HG03565 (cell line): ENCODE measurements at regions not wholly inside any gene's neighbourhood (a gene's known extent, or its start where the extent isn't known, plus 50 kb on each side); places are given as distances from the start of the nearest gene placed in this dataset.
"Not testable (repeated sequence)": the region's sequence is repeated elsewhere in the genome, so short reads cannot be mapped to it uniquely, and the experiment has no call there.

Experiments
- ATAC-seq: cut with Tn5 transposase; IDR thresholded peaks from one replicate; pipeline ENCODE4 v1.9.1; 2021; ENCODE audit warnings: mild to moderate bottlenecking, moderate library complexity; ENCODE audit not compliant: unreplicated experiment

DNA sequence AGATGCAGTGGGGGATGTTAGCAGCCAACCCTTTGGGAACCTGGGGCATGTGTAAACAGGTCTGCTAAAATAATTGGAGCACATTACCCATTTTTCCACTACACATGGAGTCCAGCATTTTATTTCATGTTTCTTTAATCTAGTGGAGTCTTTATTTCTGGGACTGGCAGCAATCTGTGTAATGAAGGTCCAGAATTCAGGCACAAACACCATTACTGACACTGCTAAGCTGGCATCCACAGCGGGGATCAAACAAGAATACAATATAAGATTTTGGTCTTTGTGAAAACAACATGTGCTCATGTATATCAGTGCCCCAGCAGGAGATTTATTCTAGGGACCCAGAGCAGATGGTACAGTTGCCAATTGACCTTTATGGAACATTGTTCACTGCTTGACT, 1587.0 kb upstream of the PRR20A start:
- ATAC-seq, result no peak

DNA sequence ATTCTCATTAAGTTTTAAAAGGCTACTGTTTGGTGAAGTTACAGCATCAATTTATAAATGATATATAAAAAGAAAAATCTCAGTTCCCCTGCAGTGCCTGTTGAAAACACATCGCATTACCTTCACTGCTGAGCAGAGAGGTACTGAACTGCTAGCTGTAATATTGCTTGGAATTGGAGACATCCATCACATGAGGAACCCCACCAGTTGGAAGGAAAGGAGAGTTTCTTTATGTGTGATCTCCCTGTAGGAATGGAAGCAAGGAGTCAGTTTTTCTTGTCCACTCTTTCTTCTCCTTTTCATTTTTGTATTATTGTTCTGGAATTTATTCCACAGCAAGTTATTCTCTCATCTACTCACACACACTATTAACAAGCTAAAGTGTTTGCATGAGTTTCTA, 1586.0 kb upstream of the PRR20A start:
- ATAC-seq, result no peak

DNA sequence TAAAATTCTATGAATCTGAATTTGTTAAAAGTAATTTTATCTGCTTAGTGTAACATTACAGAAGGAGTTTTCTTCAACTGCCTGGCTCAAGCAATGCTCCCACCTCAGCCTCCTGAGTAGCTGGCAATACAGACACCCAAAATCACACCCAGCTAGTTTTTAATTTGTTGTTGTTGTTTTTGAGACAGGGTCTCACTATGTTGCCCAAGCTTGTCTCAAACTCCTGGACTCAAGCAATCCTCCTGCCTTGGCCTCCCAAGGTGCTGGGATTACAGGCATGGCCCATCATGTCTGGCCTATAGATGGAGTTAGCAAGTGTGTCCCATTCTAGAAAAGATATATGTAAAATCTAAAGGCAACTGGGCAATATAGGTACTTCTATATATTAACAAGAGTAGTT, 1580.4 kb upstream of the PRR20A start:
- ATAC-seq, result no peak

DNA sequence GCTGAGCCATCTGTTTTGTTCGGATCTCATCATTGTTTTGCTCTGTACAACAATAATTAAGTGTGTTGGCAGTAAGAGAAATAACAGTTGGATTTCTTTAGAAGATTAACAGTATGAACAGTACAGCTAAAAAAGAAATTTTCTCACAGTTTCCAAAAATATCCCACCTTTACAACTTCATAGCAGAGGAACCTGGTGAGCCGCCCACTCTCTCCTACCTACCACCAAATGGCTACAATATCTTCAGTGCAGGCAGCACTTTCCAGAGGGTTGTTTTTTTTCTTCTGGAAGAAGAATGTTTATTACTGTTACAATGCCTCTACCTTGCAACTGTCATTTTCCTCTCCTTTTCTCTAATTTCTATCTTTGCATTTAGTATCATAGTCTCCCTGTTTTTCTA, 1577.5 kb upstream of the PRR20A start:
- no peak for ATAC-seq

DNA sequence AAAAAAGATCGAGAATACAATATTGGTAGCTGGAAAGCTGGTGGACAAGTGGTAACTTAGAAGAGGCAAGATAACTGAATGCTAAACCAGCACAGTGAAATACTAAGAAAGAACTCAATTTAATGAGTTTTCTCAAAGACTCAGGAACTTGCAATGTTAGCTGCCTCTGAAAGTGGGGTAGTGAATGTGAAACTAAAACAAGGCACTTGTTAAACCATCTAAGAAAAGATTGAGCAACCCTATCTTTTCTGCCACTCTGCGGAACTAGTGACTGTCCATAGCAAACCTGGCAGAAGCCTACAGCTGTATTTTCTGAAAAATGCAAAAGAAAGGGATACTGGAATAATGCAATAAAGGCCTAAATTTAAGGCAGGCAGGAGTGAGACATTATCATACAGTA, 1574.4 kb upstream of the PRR20A start:
- ATAC-seq, result no peak

DNA sequence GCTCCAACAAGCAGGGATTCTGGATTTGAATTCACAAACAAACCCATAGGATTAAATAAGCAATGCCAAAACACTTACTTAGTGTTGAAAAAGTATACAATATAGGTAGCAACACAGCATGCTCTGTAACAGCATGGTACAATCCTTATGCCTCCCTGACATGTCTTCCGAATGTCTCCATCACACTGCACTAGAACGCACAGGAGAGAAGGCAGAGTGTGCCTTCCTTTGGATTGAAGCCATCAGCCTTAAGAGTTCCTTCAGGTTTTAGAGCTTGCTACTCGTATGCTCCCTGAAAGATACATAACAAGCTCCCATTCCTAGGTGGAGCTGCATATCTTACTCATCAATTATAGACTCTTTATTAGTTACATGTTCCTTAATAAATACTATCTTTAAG, 1573.9 kb upstream of the PRR20A start:
- no peak for ATAC-seq

DNA sequence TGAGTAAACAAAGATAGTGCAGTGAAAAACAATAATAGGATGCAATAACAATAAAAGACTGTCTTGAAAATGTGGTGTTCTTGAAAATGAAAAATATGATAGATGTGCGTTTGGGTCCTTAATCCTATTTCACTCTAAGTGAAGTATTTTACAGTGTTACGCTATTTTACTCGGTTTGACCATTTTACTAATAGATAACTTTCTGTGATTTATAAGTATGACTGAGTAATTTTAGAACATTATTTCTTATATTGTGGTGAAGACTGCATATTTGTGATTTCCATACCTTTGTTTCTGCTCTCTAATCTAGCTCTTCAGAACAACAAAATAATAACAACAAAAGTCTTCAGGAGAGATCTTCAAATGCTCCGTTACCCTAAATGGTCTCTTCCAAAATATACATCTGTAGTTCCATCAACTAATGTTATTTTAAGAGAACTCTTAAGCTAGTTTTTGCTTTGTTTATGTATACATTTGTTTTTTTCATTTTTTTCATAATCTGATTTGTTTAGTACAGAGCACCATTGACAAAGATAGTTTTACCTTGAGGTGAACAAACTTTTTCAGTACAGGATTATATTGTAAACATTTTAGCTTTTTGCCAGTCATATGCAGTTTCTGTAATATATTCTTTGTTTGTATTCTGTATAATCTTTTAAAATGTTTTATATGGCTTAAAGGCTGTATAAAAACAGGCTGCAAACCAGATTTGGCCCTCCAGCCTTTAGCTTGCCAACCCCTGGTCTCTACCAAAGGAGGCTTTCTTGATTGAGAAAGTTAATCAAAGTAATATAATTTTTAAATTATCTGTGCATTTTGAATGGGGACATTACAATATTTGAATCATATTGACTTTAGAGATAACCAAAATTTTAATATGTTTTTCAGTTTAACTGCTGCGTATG, 1572.7 kb upstream of the PRR20A start:
- ATAC-seq, result no peak

DNA sequence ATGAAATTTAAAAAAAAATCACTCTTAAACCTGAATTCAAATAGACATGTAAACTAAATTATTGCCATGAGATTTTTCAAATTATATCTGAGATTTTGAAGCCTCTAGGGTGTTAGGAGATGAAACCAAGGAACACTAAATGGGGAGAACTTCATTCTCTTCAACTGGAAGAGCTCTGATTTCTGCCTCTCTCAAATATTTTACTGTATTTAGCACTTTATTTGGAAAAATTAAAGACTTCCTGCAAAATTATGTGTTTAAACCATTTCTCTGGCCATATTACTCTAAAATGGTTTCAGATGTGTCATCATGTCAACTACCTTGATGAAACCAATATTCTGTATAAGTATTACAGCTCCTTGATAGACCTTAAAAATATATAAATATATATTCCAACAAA, 1571.6 kb upstream of the PRR20A start:
- ATAC-seq, result no peak

DNA sequence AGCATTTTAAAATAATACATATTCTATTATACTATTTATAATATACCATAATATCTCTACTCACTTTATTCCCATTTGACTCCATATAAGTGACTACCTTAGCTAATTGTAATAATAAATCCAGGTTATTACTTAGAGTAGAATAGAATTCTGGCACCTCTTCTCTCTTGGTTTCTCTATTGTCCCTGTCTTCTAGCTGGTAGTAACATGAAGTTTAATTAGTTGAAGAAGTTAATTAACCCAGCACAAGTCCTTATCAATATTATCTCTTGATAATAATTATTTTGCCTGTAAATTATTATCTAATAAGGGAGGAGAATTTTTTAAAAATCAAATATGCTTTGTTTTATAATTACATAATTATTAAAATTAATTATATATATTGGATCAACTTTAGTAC, 1571.2 kb upstream of the PRR20A start:
- ATAC-seq, result no peak

DNA sequence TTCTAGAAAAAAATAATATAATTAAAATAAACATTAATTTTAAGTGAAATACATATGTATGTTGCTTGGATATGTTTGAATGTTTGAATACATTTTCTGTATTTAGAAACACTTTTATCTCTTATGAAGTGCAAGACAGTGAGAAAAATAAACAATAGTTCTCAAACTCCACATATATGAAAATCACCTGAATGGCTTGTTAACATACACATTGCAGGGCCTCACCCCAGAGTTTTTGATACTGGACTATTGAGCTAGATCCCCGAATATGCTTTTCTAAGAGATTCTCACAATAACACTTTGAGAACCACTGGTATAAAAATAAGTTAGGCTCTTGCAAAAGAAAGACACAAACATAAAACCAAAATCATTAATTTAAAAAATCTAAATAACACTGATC, 1570.3 kb upstream of the PRR20A start:
- ATAC-seq, result no peak

DNA sequence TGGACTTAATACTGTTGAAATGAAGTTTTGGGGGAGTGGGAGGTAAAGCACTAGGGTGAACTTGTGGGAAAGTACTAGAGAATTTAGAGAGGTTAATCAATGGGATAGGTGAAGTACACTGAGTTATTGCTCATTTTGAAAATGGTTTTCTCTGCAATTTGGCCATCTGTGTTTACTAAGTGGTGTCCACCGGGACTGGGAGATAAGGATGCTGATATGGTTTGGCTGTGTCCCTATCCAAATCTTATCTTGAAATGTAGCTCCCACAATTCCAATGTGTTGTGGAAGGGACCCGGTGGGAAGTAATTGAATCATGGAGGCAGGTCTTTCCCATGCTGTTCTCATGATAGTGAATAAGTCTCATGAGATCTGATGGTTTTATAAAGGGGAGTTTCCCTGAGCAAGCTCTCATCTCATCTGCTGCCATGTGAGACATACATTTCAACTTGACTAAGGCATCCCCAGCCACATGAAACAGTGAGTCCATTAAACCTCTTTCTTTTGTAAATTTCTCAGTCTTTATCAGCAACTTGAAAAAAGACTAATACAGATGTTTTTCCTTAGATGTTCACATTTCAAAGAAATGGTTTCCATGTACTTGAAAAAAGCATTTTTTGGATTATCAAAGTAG, 1569.4 kb upstream of the PRR20A start:
- no peak for ATAC-seq

DNA sequence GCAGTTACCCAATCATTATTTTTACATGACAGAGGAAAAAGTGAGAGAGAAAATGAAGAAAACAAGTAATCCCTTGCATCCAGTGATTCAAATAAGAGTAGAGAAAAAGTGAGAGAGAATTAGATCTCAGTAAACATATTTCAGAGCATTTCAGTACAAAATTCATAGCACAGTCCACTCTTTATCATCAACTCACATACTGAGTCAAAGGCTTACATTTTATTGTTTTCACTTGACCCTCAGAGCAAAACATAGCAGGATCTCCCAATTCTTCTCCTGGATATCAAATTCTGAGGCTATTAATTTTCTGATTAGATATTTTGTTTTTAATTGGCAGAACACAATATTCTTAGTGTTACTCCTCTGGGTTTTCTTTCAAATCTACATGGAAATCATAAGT, 1568.3 kb upstream of the PRR20A start:
- ATAC-seq, result no peak

DNA sequence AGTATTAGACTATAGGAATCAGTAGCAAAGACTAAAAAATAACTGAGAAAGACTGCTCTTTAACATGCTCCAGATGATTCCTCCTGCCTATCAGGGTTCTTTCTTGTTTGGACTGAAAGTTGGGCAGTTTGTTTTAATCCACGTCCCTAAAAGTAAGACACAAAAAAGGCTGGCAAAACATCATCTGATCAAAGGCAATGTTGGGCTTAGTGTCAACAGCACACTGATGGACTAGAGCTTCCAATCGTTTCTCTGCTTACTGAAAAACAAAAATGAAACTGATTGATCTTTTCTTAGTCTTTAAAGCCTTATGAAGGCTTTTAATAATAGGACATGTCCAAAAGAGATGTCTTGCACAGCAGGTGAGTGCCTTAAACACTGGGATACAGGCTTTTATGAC, 1567.9 kb upstream of the PRR20A start:
- ATAC-seq, result no peak

DNA sequence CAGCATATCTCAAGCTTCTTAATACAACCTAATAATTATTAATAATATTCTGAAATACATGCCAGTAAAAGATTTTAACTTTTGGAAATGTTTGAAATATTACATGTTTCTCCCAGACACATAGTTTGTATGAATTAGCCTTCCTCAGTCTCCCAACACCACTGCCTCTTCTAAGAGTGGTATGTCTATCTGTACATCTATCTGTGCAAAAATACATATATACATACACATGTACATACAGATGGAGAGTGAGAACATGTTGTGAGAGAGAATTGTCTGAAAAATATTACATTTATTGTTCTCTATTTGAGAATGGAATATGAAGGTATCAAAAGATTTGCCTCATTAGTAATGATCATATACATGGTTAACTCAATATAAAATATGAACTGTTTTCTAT, 1567.2 kb upstream of the PRR20A start:
- no peak for ATAC-seq

DNA sequence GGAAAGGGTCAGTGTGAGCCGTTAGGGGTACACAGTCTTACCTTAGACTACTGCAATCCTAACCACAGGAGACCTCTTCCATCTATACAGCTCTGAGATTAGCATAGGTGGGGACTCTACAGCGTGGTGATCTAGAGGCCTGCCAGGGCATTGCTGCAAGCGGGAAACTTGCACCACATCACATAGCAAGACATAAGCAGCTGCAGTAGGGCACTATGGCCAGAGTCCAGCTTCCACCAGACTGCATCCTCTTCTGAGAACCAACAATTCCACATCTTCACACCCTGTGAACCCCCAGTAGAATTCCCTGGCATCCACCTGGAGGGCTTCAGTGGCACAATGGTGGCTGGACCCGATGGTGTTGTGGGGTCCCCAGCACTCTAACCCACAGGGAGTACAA, 1564.3 kb upstream of the PRR20A start:
- ATAC-seq, result no peak

DNA sequence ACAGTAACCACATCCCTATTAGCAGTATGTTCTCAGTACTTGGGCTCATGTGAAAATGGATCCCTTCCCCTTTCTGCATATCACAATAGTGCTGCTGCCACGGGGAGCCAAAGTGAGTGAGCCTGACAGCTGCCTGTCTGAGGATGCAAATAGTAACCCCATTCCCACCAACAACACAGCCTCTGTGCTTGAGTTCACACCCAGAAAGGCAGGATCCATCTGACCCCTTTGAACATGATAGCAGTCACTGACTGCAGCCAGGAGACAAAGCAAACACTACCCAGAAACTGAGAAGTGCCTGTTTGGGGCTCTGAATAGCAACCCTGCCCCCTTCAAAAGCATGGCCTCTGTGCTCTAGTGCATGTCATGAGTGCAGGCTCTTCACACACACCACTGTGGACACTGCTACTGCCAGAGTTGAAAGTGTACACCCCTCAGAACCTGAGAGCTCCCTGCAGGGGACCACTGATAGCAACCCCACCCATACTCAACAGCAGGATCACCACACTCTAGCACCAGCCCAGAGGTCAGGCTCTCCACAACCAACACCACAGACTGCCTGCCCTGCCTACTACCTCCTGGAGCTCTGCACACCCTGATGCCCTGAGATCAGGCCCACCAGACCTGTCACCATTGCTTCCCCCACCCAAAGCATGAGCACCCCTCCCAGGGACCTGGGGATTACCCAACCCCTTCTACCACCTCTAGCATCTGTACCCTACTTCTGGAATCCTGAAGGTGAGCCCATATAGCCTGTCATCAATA, 1563.5 kb upstream of the PRR20A start:
- no peak for ATAC-seq

DNA sequence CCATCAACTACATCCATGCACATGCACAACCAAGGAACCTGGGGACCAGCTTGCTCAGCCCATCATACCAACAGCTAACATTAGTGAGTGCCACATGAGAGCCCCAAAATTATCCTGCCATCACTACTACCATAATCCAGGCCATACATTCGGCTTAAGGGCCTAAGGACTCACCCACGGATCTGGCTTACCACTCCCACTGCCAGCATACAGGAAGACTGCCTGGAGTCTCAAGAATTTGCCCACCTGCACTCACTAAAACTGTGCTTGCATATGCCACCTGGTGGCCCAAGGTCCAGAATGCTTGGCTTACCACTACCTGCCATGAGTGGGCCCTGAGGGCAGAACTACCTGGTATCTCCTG, 1562.9 kb upstream of the PRR20A start:
- no peak for ATAC-seq

DNA sequence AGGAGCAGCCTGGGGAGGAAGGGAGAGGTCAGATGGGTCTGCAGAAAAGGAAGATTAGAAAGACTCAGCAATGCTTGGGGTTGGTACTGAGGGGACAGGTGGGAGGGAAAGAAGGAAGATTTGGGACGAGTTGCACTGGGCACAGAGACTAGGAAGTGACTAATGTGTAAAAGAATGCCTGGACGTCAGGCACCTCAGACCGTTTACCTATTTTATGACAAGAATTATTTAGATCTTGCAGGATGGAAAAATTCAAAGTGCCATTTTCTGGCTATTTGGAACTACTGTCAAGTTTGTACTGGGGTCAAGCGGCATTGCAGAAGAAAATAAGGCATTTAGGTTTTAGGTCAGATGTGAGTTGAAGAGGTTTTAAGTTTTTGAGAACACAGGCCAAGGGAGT, 1558.4 kb upstream of the PRR20A start:
- not testable (repeated sequence) for ATAC-seq

DNA sequence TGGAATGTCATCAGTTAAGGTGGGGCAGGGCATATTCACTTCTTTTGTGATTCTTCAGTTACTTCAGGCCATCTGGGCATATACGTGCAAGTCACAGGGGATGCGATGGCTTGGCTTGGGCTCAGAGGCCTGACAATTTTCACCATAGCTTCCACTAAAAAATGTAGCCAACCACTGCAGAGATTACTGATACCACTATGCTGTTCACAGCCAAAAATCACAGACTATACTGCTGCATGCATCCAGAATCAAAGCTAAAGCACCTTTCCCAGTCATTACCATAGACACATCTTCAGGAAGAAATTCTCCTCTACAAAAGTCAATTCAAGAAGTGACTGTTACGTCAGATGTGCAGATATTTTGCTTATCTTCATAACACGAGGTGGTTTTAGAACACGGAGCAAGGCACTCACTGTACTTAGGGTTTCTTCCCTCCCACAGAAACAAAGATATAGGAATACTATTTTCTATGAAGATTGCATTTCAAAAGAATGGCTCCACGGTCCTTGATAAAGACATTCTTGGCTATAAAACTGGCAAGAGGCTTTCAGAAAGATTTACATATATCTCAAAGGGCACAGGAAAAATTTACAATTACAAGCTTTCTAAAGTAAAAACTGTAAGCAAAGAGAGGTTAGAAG, 1556.6 kb upstream of the PRR20A start:
- no peak for ATAC-seq

DNA sequence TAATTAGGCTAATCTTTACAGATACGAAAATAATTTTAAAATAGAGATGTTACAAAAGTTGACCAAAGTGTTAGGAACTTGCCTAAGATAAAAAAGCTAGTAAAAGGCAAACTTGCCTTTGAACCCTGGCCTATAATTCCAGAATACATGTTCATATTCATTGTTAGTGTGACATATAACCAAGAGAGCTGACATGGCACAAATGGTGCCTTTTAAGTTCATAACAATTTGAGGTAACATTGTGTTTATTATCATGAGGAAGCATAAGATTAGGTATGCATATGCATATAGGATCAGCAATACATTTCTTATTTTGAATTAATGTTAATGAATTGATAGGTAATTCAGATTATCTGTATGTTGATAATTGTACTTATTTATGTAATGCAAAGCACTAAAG, 1537.9 kb upstream of the PRR20A start:
- no peak for ATAC-seq

DNA sequence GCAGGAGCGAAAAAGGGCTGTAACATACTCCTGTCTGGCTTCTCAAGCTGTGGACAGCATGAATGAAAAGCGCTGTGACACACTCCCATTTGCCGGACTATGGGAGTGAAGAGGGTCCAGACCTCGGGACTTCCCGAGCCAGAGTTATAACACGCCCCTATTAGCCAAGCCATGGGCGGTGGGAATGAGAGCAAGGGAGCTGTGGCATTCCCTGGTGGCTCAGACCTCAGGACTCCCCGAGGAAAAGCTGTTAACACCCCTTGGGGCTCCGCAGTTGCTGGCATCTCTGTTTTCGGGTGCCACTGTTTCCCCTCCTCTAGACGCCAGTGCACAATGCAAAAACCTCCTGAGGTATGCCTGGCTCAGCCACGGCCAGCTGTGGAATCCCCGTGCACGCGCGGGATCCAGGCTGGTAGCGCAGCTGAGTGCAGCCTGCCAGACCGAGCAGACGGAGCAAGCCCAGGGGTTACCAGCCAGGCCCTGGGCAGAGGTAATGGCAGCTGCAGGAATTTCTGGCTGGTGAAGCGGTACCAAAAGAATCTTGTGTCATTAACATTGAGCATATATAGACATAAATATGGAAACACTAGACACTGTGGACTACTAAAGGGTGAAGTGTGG, 1534.6 kb upstream of the PRR20A start:
- no peak for ATAC-seq
